ENCODE measurements at regions not wholly inside any gene's neighbourhood (a gene's known extent, or its start where the extent isn't known, plus 50 kb on each side); places are given as distances from the start of the nearest gene placed in this dataset.

DNA sequence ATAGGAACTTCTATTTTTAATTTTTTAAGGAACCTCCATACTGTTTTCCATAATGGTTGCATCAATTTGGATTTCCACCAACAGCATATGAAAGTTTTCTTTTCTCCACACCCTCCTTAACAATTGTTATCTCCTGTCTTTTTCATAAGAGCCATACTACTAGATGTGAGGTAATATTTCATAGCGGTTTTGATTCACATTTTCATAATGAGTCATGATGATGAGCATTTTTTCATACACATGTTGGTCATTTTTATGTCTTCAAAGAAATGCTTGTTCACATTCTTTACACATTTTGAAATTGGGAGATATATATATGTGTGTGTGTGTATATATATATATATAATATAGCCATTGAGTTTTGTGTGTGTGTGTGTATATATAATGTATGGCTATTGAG is 420.3 kb upstream of the PCDH9 start:
- TF ChIP-seq JUNB (IDR thresholded peaks at IDR 0.05): no peak
- no peak for TF ChIP-seq HDAC2 (IDR thresholded peaks at IDR 0.05)
- no peak for TF ChIP-seq HOXA7 (CRISPR knock-in tag; IDR thresholded peaks at IDR 0.05)
- no peak for TF ChIP-seq NFE2L2 (conservative IDR thresholded peaks at IDR 0.05; ENCODE audit: low read length)
- TF ChIP-seq, protein P1, sequence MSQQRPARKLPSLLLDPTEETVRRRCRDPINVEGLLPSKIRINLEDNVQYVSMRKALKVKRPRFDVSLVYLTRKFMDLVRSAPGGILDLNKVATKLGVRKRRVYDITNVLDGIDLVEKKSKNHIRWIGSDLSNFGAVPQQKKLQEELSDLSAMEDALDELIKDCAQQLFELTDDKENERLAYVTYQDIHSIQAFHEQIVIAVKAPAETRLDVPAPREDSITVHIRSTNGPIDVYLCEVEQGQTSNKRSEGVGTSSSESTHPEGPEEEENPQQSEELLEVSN (IDR thresholded peaks at IDR 0.05; ENCODE audit: borderline replicate concordance, low read depth): no peak
- TF ChIP-seq HMGXB4 (CRISPR knock-in tag; IDR thresholded peaks at IDR 0.05; ENCODE audit: borderline replicate concordance): no peak
- TF ChIP-seq, protein P2, sequence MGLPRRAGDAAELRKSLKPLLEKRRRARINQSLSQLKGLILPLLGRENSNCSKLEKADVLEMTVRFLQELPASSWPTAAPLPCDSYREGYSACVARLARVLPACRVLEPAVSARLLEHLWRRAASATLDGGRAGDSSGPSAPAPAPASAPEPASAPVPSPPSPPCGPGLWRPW (IDR thresholded peaks at IDR 0.05): no peak
- no peak for TF ChIP-seq HOXB13 (CRISPR knock-in tag; IDR thresholded peaks at IDR 0.05; ENCODE audit: low read depth)
- no peak for TF ChIP-seq RNF2 (IDR thresholded peaks at IDR 0.05; ENCODE audit: borderline replicate concordance, low read depth)
- no peak for TF ChIP-seq EHF (CRISPR knock-in tag; IDR thresholded peaks at IDR 0.05)
- no peak for TF ChIP-seq CHD2 (IDR thresholded peaks at IDR 0.05; ENCODE audit: low read length, partially characterized antibody)
- FAIRE-seq (no peak), DNase-seq (ENCODE audit: low read depth in 1 of 2, low spot score in 1 of 2) (no peak), ATAC-seq (no peak)
- CTCF ChIA-PET: no interaction called here
- no peaks in the 10 kb centered on the region for H3K9me3 ChIP-seq
- no peak overlapping the region for H3K27ac ChIP-seq
- H3K4me3 ChIP-seq: no peak overlapping the region
- H3K4me2 ChIP-seq: no peak overlapping the region
- POLR2A ChIA-PET: no interaction called here
- WGBS (ENCODE audit: missing lambda C conversion rate): 11% methylated on average over 1 of the region's 1 CpG
- no peaks in the 10 kb centered on the region for H3K4me1 ChIP-seq

GRCh38 chr13:67645874-67646467 is 415.8 kb upstream of the PCDH9 start:
- POLR2A ChIA-PET: no interaction called here
- H3K27ac ChIP-seq: no peak overlapping the region
- no peak overlapping the region for H3K4me3 ChIP-seq
- ATAC-seq (no peak), DNase-seq (ENCODE audit: low read depth in 1 of 2, low spot score in 1 of 2) (no peak), FAIRE-seq (no peak)
- no peaks in the 10 kb centered on the region for H3K9me3 ChIP-seq
- CTCF ChIA-PET: interaction anchor here (0.7 kb wide), 1 partner anchor 1938 kb away, joined by 3 read pairs; no protein-coding TSS in a partner anchor
- no peaks in the 10 kb centered on the region for H3K4me1 ChIP-seq
- WGBS (ENCODE audit: missing lambda C conversion rate): 13% methylated on average over 4 of the region's 4 CpGs
- TF ChIP-seq HEYL (CRISPR knock-in tag; IDR thresholded peaks at IDR 0.05) (no peak), EP300 (IDR thresholded peaks at IDR 0.05) (no peak), RNF2 (IDR thresholded peaks at IDR 0.05; ENCODE audit: borderline replicate concordance, low read depth) (no peak), POLR2A (IDR thresholded peaks at IDR 0.05; ENCODE audit: low read length) (no peak)
- H3K4me2 ChIP-seq: no peak overlapping the region

GRCh38 chr13:67643516-67644055 is 413.4 kb upstream of the PCDH9 start:
- no peak overlapping the region for H3K4me2 ChIP-seq
- no peak for TF ChIP-seq TP53 (CRISPR knock-in tag; IDR thresholded peaks at IDR 0.05)
- no peak for TF ChIP-seq PHF8 (IDR thresholded peaks at IDR 0.05; ENCODE audit: borderline replicate concordance, low read depth)
- no peak for TF ChIP-seq FOXS1 (CRISPR knock-in tag; IDR thresholded peaks at IDR 0.05)
- no peak for TF ChIP-seq EHF (CRISPR knock-in tag; IDR thresholded peaks at IDR 0.05)
- TF ChIP-seq JUNB (IDR thresholded peaks at IDR 0.05): no peak
- no peak for TF ChIP-seq BHLHE40 (IDR thresholded peaks at IDR 0.05; ENCODE audit: low read depth, low read length)
- TF ChIP-seq POLR2AphosphoS2 (conservative IDR thresholded peaks at IDR 0.05; ENCODE audit: low read length): no peak
- TF ChIP-seq CHD4 (IDR thresholded peaks at IDR 0.05; ENCODE audit: borderline replicate concordance): no peak
- TF ChIP-seq, protein P2 (IDR thresholded peaks at IDR 0.05): no peak
- TF ChIP-seq ATOH8 (CRISPR knock-in tag; IDR thresholded peaks at IDR 0.05; ENCODE audit: low read depth): no peak
- TF ChIP-seq ZSCAN20 (CRISPR knock-in tag; IDR thresholded peaks at IDR 0.05): no peak
- TF ChIP-seq, protein P3, sequence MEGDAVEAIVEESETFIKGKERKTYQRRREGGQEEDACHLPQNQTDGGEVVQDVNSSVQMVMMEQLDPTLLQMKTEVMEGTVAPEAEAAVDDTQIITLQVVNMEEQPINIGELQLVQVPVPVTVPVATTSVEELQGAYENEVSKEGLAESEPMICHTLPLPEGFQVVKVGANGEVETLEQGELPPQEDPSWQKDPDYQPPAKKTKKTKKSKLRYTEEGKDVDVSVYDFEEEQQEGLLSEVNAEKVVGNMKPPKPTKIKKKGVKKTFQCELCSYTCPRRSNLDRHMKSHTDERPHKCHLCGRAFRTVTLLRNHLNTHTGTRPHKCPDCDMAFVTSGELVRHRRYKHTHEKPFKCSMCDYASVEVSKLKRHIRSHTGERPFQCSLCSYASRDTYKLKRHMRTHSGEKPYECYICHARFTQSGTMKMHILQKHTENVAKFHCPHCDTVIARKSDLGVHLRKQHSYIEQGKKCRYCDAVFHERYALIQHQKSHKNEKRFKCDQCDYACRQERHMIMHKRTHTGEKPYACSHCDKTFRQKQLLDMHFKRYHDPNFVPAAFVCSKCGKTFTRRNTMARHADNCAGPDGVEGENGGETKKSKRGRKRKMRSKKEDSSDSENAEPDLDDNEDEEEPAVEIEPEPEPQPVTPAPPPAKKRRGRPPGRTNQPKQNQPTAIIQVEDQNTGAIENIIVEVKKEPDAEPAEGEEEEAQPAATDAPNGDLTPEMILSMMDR (IDR thresholded peaks at IDR 0.05): no peak
- CTCF ChIA-PET: no interaction called here
- no peaks in the 10 kb centered on the region for H3K4me1 ChIP-seq
- no peaks in the 10 kb centered on the region for H3K9me3 ChIP-seq
- POLR2A ChIA-PET: no interaction called here
- FAIRE-seq (no peak), ATAC-seq (no peak; a peak in 1 of 6 replicates), DNase-seq (ENCODE audit: low read depth in 1 of 2, low spot score in 1 of 2) (no peak)
- H3K4me3 ChIP-seq: no peak overlapping the region
- no peak overlapping the region for H3K27ac ChIP-seq
- 10% methylated on average over 1 of the region's 1 CpG for WGBS (ENCODE audit: missing lambda C conversion rate)
